ENCODE measurements at regions not wholly inside any gene's neighbourhood (a gene's known extent, or its start where the extent isn't known, plus 50 kb on each side); places are given as distances from the start of the nearest gene placed in this dataset.
A peak's percentile ranks its signal among the peaks of the same experiment; 100 is the strongest.

- DNase-seq (no peak), FAIRE-seq (no peak)
- intact Hi-C loops (cut with DNase I), result no loop called here
- H3K4me1 ChIP-seq (ENCODE audit: control insufficient read depth in 2 of 3, insufficient read depth in 2 of 3, low read depth in 1 of 3, low read length in 3 of 3), result no peaks in the 10 kb centered on the region
- no peaks in the 10 kb centered on the region for H3K27me3 ChIP-seq (ENCODE audit: control insufficient read depth, insufficient read depth, low read length)
- H3K9ac ChIP-seq (ENCODE audit: low read length in 3 of 3), result no peak overlapping the region
- no peak overlapping the region for H3K27ac ChIP-seq (ENCODE audit: low read depth in 2 of 2, low read length in 2 of 2)
- no peaks in the 10 kb centered on the region for H3K36me3 ChIP-seq (ENCODE audit: control insufficient read depth in 2 of 3, insufficient read depth in 3 of 3, low read length in 3 of 3)
- no peaks in the 10 kb centered on the region for H3K9me3 ChIP-seq (ENCODE audit: control insufficient read depth in 2 of 3, insufficient read depth in 1 of 3, low read length in 3 of 3)
- no peak for TF ChIP-seq CTCF (IDR thresholded peaks at IDR 0.05; ENCODE audit: borderline replicate concordance, extremely low read depth, insufficient read depth)
- no peak overlapping the region for H3K4me3 ChIP-seq (ENCODE audit: low read length in 3 of 3)
These were observed 96.9 kb upstream of the PFN2 start for GRCh38 chr3:150067561-150067960.

GRCh38 chr3:150064971-150065370, 94.3 kb upstream of the PFN2 start:
- DNase-seq (no peak), FAIRE-seq (no peak)
- intact Hi-C loops (cut with DNase I), result no loop called here
- Histone ChIP-seq H3K9ac (ENCODE audit: low read length in 3 of 3) (no peak overlapping the region), H3K4me1 (ENCODE audit: control insufficient read depth in 2 of 3, insufficient read depth in 2 of 3, low read depth in 1 of 3, low read length in 3 of 3) (no peaks in the 10 kb centered on the region), H3K27me3 (ENCODE audit: control insufficient read depth, insufficient read depth, low read length) (no peaks in the 10 kb centered on the region), H3K36me3 (ENCODE audit: control insufficient read depth in 2 of 3, insufficient read depth in 3 of 3, low read length in 3 of 3) (no peaks in the 10 kb centered on the region), H3K27ac (ENCODE audit: low read depth in 2 of 2, low read length in 2 of 2) (no peak overlapping the region), H3K9me3 (ENCODE audit: control insufficient read depth in 2 of 3, insufficient read depth in 1 of 3, low read length in 3 of 3) (no peaks in the 10 kb centered on the region), H3K4me3 (ENCODE audit: low read length in 3 of 3) (no peak overlapping the region)
- TF ChIP-seq CTCF (IDR thresholded peaks at IDR 0.05; ENCODE audit: borderline replicate concordance, extremely low read depth, insufficient read depth), result no peak

- Histone ChIP-seq H3K9ac (ENCODE audit: low read length in 3 of 3) (no peak overlapping the region), H3K27ac (ENCODE audit: low read depth in 2 of 2, low read length in 2 of 2) (no peak overlapping the region), H3K9me3 (ENCODE audit: control insufficient read depth in 2 of 3, insufficient read depth in 1 of 3, low read length in 3 of 3) (no peaks in the 10 kb centered on the region), H3K36me3 (ENCODE audit: control insufficient read depth in 2 of 3, insufficient read depth in 3 of 3, low read length in 3 of 3) (no peaks in the 10 kb centered on the region), H3K4me3 (ENCODE audit: low read length in 3 of 3) (no peak overlapping the region), H3K27me3 (ENCODE audit: control insufficient read depth, insufficient read depth, low read length) (no peaks in the 10 kb centered on the region), H3K4me1 (ENCODE audit: control insufficient read depth in 2 of 3, insufficient read depth in 2 of 3, low read depth in 1 of 3, low read length in 3 of 3) (no peaks in the 10 kb centered on the region)
- intact Hi-C loops (cut with DNase I), result no loop called here
- FAIRE-seq, result no peak
- no peak for DNase-seq
- no peak for TF ChIP-seq CTCF (IDR thresholded peaks at IDR 0.05; ENCODE audit: borderline replicate concordance, extremely low read depth, insufficient read depth)
These were observed 92.5 kb upstream of the PFN2 start for GRCh38 chr3:150063237-150063636.

- Histone ChIP-seq H3K4me1 (ENCODE audit: control insufficient read depth in 2 of 3, insufficient read depth in 2 of 3, low read depth in 1 of 3, low read length in 3 of 3) (no peaks in the 10 kb centered on the region), H3K27ac (ENCODE audit: low read depth in 2 of 2, low read length in 2 of 2) (peak overlapping the region in 1 of 2 donors; percentile 34), H3K9me3 (ENCODE audit: control insufficient read depth in 2 of 3, insufficient read depth in 1 of 3, low read length in 3 of 3) (no peaks in the 10 kb centered on the region), H3K27me3 (ENCODE audit: control insufficient read depth, insufficient read depth, low read length) (no peaks in the 10 kb centered on the region), H3K4me3 (ENCODE audit: low read length in 3 of 3) (peak overlapping the region in 2 of 3 donors; percentile 4 to 12), H3K9ac (ENCODE audit: low read length in 3 of 3) (peak overlapping the region in 1 of 3 donors; percentile 28), H3K36me3 (ENCODE audit: control insufficient read depth in 2 of 3, insufficient read depth in 3 of 3, low read length in 3 of 3) (no peaks in the 10 kb centered on the region)
- TF ChIP-seq CTCF (IDR thresholded peaks at IDR 0.05; ENCODE audit: borderline replicate concordance, extremely low read depth, insufficient read depth), result no peak
- FAIRE-seq, result no peak
- intact Hi-C loops (cut with DNase I), result no loop called here
- DNase-seq, result peak in 2 of 5 donors; percentile 52 to 68
These were observed 91.8 kb upstream of the PFN2 start for GRCh38 chr3:150062492-150062891.

Data from kidney (tissue), 13 donors.